ENCODE measurements at regions not wholly inside any gene's neighbourhood (a gene's known extent, or its start where the extent isn't known, plus 50 kb on each side); places are given as distances from the start of the nearest gene placed in this dataset.

DNA sequence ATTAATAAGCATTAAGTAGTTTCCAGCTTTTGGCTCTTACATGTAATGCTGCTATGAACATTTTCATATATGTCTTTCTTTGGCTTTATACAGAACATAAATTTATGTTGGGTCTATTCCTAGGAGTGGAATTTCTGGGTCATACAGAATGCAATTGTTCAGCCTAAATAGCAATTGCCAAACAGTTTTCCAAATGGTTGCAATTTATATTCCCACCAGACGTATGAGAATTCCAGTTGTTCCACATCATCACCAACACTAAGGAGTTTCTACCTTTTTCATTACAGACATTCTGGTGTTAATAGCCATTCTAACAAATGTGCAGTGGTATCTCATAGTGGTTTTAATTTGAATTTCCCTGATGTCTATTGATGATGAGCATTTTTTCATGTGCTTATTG, 160.1 kb upstream of the TMC3 start:
- Histone ChIP-seq H3K9ac (ENCODE audit: low read length in 3 of 3) (no peak overlapping the region), H3K4me3 (ENCODE audit: low read length in 3 of 3) (no peak overlapping the region), H3K9me3 (ENCODE audit: control insufficient read depth in 2 of 3, insufficient read depth in 1 of 3, low read length in 3 of 3) (no peaks in the 10 kb centered on the region), H3K27ac (ENCODE audit: low read depth in 2 of 2, low read length in 2 of 2) (no peak overlapping the region), H3K36me3 (ENCODE audit: control insufficient read depth in 2 of 3, insufficient read depth in 3 of 3, low read length in 3 of 3) (no peaks in the 10 kb centered on the region), H3K4me1 (ENCODE audit: control insufficient read depth in 2 of 3, insufficient read depth in 2 of 3, low read depth in 1 of 3, low read length in 3 of 3) (peaks cover 0 to 3% (median 0%) of the 10 kb centered on the region in 3 donors), H3K27me3 (ENCODE audit: control insufficient read depth, insufficient read depth, low read length) (no peaks in the 10 kb centered on the region)
- DNase-seq (no peak), FAIRE-seq (no peak)
- intact Hi-C loops (cut with DNase I), result no loop called here
- TF ChIP-seq, protein P1, sequence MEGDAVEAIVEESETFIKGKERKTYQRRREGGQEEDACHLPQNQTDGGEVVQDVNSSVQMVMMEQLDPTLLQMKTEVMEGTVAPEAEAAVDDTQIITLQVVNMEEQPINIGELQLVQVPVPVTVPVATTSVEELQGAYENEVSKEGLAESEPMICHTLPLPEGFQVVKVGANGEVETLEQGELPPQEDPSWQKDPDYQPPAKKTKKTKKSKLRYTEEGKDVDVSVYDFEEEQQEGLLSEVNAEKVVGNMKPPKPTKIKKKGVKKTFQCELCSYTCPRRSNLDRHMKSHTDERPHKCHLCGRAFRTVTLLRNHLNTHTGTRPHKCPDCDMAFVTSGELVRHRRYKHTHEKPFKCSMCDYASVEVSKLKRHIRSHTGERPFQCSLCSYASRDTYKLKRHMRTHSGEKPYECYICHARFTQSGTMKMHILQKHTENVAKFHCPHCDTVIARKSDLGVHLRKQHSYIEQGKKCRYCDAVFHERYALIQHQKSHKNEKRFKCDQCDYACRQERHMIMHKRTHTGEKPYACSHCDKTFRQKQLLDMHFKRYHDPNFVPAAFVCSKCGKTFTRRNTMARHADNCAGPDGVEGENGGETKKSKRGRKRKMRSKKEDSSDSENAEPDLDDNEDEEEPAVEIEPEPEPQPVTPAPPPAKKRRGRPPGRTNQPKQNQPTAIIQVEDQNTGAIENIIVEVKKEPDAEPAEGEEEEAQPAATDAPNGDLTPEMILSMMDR (IDR thresholded peaks at IDR 0.05; ENCODE audit: borderline replicate concordance, extremely low read depth, insufficient read depth), result no peak

GRCh38 chr15:81532001-81532400, 158.0 kb upstream of the TMC3 start:
- Histone ChIP-seq H3K4me1 (ENCODE audit: control insufficient read depth in 2 of 3, insufficient read depth in 2 of 3, low read depth in 1 of 3, low read length in 3 of 3) (peaks cover 0 to 3% (median 0%) of the 10 kb centered on the region in 3 donors), H3K4me3 (ENCODE audit: low read length in 3 of 3) (no peak overlapping the region), H3K27ac (ENCODE audit: low read depth in 2 of 2, low read length in 2 of 2) (no peak overlapping the region), H3K9ac (ENCODE audit: low read length in 3 of 3) (no peak overlapping the region), H3K27me3 (ENCODE audit: control insufficient read depth, insufficient read depth, low read length) (no peaks in the 10 kb centered on the region), H3K36me3 (ENCODE audit: control insufficient read depth in 2 of 3, insufficient read depth in 3 of 3, low read length in 3 of 3) (no peaks in the 10 kb centered on the region), H3K9me3 (ENCODE audit: control insufficient read depth in 2 of 3, insufficient read depth in 1 of 3, low read length in 3 of 3) (no peaks in the 10 kb centered on the region)
- intact Hi-C loops (cut with DNase I), result no loop called here
- TF ChIP-seq, protein P1 (IDR thresholded peaks at IDR 0.05; ENCODE audit: borderline replicate concordance, extremely low read depth, insufficient read depth), result no peak
- DNase-seq, result peak in 1 of 5 donors; percentile 10
- no peak for FAIRE-seq

- Histone ChIP-seq H3K9me3 (ENCODE audit: control insufficient read depth in 2 of 3, insufficient read depth in 1 of 3, low read length in 3 of 3) (no peaks in the 10 kb centered on the region), H3K36me3 (ENCODE audit: control insufficient read depth in 2 of 3, insufficient read depth in 3 of 3, low read length in 3 of 3) (no peaks in the 10 kb centered on the region), H3K27me3 (ENCODE audit: control insufficient read depth, insufficient read depth, low read length) (no peaks in the 10 kb centered on the region), H3K9ac (ENCODE audit: low read length in 3 of 3) (no peak overlapping the region), H3K27ac (ENCODE audit: low read depth in 2 of 2, low read length in 2 of 2) (no peak overlapping the region), H3K4me3 (ENCODE audit: low read length in 3 of 3) (no peak overlapping the region), H3K4me1 (ENCODE audit: control insufficient read depth in 2 of 3, insufficient read depth in 2 of 3, low read depth in 1 of 3, low read length in 3 of 3) (peaks cover 0 to 3% (median 0%) of the 10 kb centered on the region in 3 donors)
- no peak for FAIRE-seq
- peak in 4 of 5 donors; percentile 59 to 89 (median 71) for DNase-seq
- intact Hi-C loops (cut with DNase I), result no loop called here
- TF ChIP-seq, protein P1 (IDR thresholded peaks at IDR 0.05; ENCODE audit: borderline replicate concordance, extremely low read depth, insufficient read depth), result no peak
Observed at GRCh38 chr15:81531109-81531592, 157.1 kb upstream of the TMC3 start.

GRCh38 chr15:81530271-81530691, 156.3 kb upstream of the TMC3 start:
- no peaks in the 10 kb centered on the region for H3K9me3 ChIP-seq (ENCODE audit: control insufficient read depth in 2 of 3, insufficient read depth in 1 of 3, low read length in 3 of 3)
- no peaks in the 10 kb centered on the region for H3K36me3 ChIP-seq (ENCODE audit: control insufficient read depth in 2 of 3, insufficient read depth in 3 of 3, low read length in 3 of 3)
- H3K4me1 ChIP-seq (ENCODE audit: control insufficient read depth in 2 of 3, insufficient read depth in 2 of 3, low read depth in 1 of 3, low read length in 3 of 3), result peaks cover 0 to 3% (median 0%) of the 10 kb centered on the region in 3 donors
- no peak overlapping the region for H3K9ac ChIP-seq (ENCODE audit: low read length in 3 of 3)
- TF ChIP-seq, protein P1 (IDR thresholded peaks at IDR 0.05; ENCODE audit: borderline replicate concordance, extremely low read depth, insufficient read depth), result no peak
- DNase-seq (peak in 2 of 5 donors; percentile 48 to 52), FAIRE-seq (no peak)
- intact Hi-C loops (cut with DNase I), result no loop called here
- no peak overlapping the region for H3K27ac ChIP-seq (ENCODE audit: low read depth in 2 of 2, low read length in 2 of 2)
- no peak overlapping the region for H3K4me3 ChIP-seq (ENCODE audit: low read length in 3 of 3)
- no peaks in the 10 kb centered on the region for H3K27me3 ChIP-seq (ENCODE audit: control insufficient read depth, insufficient read depth, low read length)

Measured in kidney (tissue), 13 donors.